ENCODE measurements at regions not wholly inside any gene's neighbourhood (a gene's known extent, or its start where the extent isn't known, plus 50 kb on each side); places are given as distances from the start of the nearest gene placed in this dataset.
"Not testable (repeated sequence)": the region's sequence is repeated elsewhere in the genome, so short reads cannot be mapped to it uniquely, and the experiment has no call there.

GRCh38 chr15:20235728-20236127 lies 305.9 kb downstream of the GOLGA6L6 start:
- TF ChIP-seq CTCF (IDR thresholded peaks at IDR 0.05); REST (IDR thresholded peaks at IDR 0.05; ENCODE audit: insufficient read depth in 1 of 2, low read depth in 2 of 2, low read length in 1 of 2); SIN3A (IDR thresholded peaks at IDR 0.05; ENCODE audit: borderline replicate concordance, insufficient read depth, low read depth, low read length); TCF7L2 (IDR thresholded peaks at IDR 0.05; ENCODE audit: low read depth, low read length); POLR2AphosphoS5 (IDR thresholded peaks at IDR 0.05; ENCODE audit: low read depth, low read length): not testable (repeated sequence)

All from Panc1 (cell line).